Forelimb muscle (tissue), 1 donor: ENCODE measurements at regions not wholly inside any gene's neighbourhood (a gene's known extent, or its start where the extent isn't known, plus 50 kb on each side); places are given as distances from the start of the nearest gene placed in this dataset.

ENCODE experiments used
- DNase-seq: peaks from one replicate; pipeline ENCODE4 v3.0.0-alpha.2; 2013; ENCODE audit warnings: low read depth

DNA sequence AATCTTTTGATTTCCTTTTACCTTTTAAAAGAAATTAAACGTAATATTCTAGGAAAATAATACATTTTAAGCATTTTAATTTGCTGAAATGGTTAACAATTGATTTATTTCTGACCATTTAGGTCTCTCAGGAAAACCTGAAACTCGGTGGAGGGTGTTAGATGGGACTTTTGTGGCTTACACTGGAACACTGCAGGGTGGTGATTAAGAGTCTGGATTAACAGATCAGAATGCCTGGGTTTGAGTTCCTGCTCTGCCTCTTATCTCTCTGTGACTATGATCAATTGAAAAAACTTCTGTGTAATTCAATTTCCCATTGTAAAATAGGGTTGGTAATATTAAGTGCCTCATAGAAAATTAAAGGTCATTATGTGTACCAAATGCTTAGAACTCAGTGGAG is 168.7 kb downstream of the UBE2E3 start:
- no peak for DNase-seq

DNA sequence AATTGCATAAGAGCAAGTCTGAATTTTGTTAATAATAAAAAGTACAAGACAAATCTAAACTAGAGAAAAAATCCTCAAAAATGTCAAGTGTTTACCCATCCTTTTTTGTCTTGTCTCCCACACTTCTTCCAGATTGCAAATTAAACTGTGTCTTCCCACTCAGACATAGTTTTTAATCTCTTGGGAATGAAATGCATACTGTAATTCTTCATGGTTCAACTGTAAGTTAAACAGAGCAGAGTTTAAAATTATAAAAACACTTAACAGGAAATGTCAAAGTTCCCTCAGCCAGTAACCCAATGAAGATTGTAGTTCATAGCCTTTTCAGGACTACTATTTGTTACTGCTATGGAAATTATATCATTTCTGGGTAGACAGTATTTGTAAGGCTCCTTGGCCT is 171.8 kb downstream of the UBE2E3 start:
- no peak for DNase-seq

- DNase-seq = no peak
These were observed 172.3 kb downstream of the UBE2E3 start for GRCh38 chr2:181152701-181153100.

DNA sequence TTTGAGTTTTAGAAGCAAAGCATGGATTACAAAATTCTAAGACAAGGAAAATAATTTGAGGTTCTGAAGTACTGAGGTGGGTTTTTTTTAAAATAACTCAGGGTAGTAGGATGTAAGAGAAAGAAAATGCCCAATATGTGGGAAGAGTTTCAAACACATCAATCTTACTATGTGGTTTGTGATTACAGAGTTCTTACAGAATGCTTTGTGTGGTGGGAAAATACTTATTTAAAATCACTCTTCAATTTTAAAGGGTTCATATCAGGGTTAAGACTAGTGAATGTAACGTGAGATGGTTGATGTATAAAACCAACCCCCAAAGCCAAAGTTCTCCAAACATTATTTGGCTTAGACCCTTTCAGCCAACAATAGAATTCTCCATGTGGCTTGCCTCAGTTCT is 173.5 kb downstream of the UBE2E3 start:
- DNase-seq = no peak

DNA sequence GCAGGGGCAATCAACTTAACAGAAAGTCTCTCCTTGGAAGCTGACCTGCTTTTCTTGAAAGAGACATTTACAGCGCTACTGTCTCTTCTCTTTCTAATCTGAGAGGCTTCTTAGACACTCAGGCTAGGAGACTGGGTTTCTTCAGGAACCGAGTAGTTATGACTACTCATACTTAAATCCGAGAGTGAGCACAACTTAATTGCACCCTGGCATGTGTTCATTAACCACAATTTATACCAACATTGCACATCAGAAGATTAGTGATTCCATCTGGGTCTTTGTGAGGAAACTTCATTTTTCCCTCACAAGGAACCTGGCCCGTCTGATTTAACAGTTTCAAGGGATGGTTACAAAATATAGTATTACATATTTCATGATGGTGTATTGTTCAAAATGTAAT is 176.9 kb downstream of the UBE2E3 start:
- DNase-seq = no peak

DNA sequence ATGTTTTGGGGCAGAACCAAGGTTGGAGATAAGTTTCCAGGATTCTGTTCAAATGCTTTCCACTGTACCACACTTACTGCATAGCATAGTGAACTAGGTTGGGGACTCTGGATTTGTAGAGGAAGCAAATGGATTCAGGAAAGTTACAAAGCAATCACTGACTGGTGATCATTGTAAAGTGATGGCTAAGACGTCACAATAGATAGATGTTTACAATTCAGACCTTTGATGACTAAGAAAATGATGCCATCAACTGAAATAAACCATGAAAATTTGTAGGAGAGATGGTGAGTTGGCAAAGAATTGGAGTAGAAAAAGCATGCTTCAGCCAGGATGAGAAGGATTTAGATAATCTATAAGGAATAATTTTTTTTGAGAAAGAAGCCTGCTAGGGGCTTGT is 178.0 kb downstream of the UBE2E3 start:
- DNase-seq = no peak

GRCh38 chr2:181161615-181162014 is 181.2 kb downstream of the UBE2E3 start:
- DNase-seq = no peak

DNA sequence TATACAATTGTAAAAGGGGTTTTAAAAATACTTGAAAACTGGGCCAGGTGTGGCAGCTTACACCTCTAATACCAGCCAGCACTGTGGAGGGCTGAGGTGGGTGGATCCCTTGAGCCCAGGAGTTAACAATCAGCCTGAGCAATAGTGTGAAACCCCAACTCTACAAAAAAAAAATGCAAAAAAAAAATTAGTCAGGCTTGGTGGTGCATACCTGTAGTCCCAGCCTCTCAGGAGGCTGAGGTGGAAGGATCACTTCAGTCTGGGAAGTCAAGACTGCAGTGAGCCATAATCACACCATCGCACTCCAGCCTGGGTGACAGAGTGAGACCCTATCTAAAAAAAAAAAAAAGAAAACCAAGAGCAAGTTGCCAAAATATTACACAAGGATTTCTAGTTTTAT is 182.7 kb downstream of the UBE2E3 start:
- DNase-seq = no peak

- no peak for DNase-seq
These were observed 183.3 kb downstream of the UBE2E3 start for GRCh38 chr2:181163691-181164090.

GRCh38 chr2:181164699-181165098 is 184.3 kb downstream of the UBE2E3 start:
- no peak for DNase-seq

DNA sequence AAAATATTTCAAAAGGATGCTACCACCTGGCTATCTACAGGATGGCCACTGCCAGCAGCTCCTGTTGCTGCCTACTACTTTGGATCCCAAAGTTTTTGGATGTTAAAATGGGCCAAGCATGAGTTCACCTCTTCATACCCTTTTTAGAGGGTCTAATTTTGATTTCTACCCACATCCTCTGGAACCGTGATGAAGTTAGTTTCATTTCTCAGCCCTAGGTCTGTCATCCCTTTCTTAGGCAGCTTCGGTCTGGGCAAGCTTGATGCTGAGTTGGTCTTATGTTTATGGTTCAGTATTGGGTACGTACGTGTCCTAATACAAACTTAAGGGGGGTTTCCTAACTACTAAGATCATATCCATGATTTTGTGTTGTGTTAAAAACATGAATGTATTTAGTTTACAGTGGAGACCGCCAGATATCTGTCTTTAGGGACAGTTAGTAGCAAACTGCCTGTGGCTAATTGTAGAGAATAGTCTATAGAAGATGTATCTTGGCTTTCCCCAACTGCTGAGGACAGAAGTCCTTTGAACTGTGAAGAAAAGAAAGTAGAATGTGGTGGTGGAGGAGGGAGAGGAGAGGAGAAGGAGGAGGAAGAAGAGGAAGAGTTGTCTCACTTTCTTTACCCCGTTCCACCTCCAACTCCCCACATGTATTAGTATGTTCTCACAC is 184.9 kb downstream of the UBE2E3 start:
- no peak for DNase-seq

GRCh38 chr2:181169503-181169902 is 189.1 kb downstream of the UBE2E3 start:
- DNase-seq = peak; percentile 38

DNA sequence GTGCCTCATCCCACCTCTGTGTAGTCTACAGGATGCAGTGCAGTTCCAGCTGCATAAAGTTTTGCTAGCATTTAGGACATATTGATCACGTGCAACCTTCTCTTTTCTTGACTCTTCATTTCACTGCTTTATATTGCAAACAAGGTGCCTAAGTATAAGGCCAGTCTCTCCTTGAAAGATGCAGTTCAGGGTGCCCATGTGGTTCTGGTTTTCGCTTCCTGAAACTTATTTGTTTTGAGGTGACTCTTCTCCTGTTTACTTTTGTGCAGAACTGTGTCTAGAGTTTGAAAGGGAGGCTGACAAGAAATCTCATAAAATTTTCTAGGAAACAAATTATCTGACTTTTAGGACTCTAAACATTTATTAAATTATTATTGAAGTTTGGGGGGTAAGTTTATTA is 189.9 kb downstream of the UBE2E3 start:
- no peak for DNase-seq

DNA sequence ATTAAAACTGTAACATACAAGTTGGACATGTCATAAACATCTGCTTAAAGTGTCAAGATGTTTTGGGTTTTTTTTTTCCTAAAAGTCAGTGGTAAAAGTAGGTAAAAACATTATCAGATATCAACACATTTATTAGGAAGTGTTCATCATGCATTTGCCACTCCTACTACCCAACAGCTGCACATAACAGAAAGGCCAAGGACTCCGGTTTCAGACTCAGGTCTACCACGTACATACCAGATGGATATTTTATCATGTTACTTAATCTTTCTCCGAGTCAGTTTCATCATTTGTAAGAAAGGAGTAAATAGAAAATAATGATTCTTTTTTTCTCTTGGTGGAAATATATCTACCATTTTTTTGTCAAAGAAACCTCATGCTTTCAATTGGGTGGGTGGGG is 192.3 kb downstream of the UBE2E3 start:
- no peak for DNase-seq

DNA sequence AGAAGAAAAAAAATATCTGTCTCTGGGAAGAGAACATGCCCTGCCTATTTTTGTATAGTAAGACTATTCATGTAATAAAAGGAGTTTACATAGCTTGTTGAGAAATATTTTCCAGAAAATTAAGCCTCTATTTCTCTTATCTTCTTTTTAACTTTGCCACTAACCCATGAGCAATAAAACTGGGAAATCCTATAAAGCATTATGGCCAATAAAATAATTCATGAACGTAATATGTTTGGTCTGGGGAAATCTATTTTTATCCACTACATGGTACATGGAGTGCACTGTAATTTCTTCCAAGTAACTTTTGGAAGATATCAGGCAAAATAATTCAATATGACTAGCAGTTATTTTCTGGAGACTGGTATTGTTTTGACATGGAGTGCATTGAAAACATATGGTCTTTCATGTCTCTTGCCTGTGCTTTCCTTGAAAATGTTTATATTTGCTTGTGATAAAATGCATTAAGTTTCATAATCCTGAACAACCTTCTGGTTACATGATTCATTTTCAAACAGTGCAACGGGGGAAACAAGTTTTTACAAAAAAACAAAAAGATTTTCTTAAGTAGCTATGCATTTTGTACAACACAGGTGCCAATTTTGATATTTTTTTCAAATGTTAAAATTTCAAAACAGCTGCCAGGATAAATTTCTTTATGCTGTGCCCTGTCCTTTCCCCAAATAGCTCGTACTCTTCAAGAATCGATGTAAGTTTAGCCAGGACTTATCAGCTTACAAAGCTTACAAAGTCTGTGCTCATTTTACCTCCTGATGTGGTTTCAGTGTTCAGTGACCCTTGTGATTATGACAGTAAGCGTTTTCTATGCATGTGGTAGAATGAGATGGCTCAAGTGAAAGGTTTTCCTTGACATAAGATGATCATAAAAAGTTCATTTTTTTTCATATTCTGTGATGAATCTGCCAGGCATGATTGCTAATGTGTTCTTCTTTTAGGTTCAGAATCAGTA is 194.5 kb downstream of the UBE2E3 start:
- no peak for DNase-seq

DNA sequence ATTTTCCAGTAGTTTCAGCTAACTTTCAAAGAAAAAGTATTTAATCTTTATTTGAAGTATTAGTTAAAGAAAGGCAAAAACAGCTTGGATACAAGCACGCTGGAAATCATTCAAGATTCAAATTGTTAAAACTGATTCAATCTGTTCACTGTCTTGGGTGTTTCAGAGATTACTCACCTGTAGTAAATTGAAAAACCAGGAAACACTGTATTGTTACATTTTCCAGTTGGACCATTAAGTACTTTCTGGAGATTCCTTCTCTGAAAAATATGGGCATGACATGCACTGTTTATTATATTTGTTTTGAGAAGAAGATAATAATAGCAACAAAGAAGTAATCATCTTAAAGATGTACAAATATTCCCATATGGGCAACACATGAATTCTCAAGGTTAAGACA is 196.1 kb downstream of the UBE2E3 start:
- DNase-seq = no peak

DNA sequence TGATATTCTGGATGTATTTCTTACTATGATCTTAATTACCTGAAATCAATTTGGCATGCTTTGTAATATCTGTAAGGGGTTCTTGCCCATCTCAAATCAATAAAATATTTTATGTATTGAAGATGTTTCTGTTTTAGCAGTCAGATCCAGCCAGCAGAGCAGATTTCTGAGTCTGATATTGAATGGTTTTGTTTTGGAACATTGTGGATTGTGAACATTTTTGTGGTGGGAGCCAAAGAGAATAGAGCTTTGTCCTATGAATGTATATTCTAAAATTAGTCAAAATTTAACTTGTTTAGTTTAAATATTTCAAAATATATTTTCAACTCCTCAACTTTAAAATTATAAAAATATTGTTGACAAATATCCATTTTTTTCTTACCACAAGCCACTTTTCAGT is 197.0 kb downstream of the UBE2E3 start:
- DNase-seq = no peak

GRCh38 chr2:181178130-181178529 is 197.7 kb downstream of the UBE2E3 start:
- DNase-seq = no peak

GRCh38 chr2:181178823-181179412 is 198.5 kb downstream of the UBE2E3 start:
- DNase-seq = no peak

GRCh38 chr2:181183878-181184542 is 203.6 kb downstream of the UBE2E3 start:
- DNase-seq = no peak

- DNase-seq = no peak
These were observed 205.0 kb downstream of the UBE2E3 start for GRCh38 chr2:181185421-181185820.

GRCh38 chr2:181185948-181186347 is 205.5 kb downstream of the UBE2E3 start:
- no peak for DNase-seq
